CD14-positive monocyte (primary cell): ENCODE measurements at regions not wholly inside any gene's neighbourhood (a gene's known extent, or its start where the extent isn't known, plus 50 kb on each side); places are given as distances from the start of the nearest gene placed in this dataset.

Experiments
- DNase-seq, 3 donors: peaks; one replicate each; pipeline ENCODE4 v3.0.0-alpha.2; 2011 to 2022
- H2AFZ ChIP-seq: 2 replicates; pipeline ENCODE4 v1.6.0; 2012; ENCODE audit warnings: mild to moderate bottlenecking, low read depth, low read length, inconsistent platforms; ENCODE audit not compliant: insufficient read depth, poor library complexity, severe bottlenecking
- H3K27ac ChIP-seq, 2 donors: 1 replicate in 1 of 2; 2 replicates in 1 of 2; pipeline ENCODE4 v1.5.1; 2012 to 2013; ENCODE audit warnings: low read length in 2 of 2, control low read depth in 1 of 2, inconsistent platforms in 1 of 2, low read depth in 1 of 2, mild to moderate bottlenecking in 1 of 2
- H3K27me3 ChIP-seq, 2 donors: one replicate each; pipeline versions ENCODE4 v1.6.0 to v1.6.1; 2011 to 2013; ENCODE audit warnings: low read length in 2 of 2; ENCODE audit not compliant: control insufficient read depth in 2 of 2, insufficient read depth in 2 of 2
- H3K36me3 ChIP-seq, 2 donors: replicated peaks in 1 of 2; 1 replicate in 1 of 2; 2 replicates in 1 of 2; pipeline versions ENCODE4 v1.5.1 to v1.6.1; 2012 to 2013; ENCODE audit warnings: low read length in 2 of 2, control low read depth in 1 of 2, inconsistent platforms in 1 of 2, mild to moderate bottlenecking in 1 of 2; ENCODE audit not compliant: insufficient read depth in 2 of 2, control insufficient read depth in 1 of 2
- H3K4me1 ChIP-seq, 2 donors: 1 replicate in 1 of 2; 2 replicates in 1 of 2; pipeline versions ENCODE4 v1.5.1 to v1.6.1; 2012 to 2013; ENCODE audit warnings: low read length in 2 of 2, control low read depth in 1 of 2, inconsistent platforms in 1 of 2, mild to moderate bottlenecking in 1 of 2, moderate library complexity in 1 of 2; ENCODE audit not compliant: insufficient read depth in 2 of 2, control insufficient read depth in 1 of 2
- H3K4me2 ChIP-seq: replicated peaks from 2 replicates; pipeline ENCODE3; 2012; ENCODE audit warnings: low read length, moderate library complexity, mild to moderate bottlenecking; ENCODE audit not compliant: poor library complexity, severe bottlenecking; ENCODE audit errors: extremely low read depth
- H3K4me3 ChIP-seq, 3 experiments: fragments of 200-600 bp in 1 of 3; sonication (generic) in 1 of 3; replicated peaks in 1 of 3; 1 replicate in 2 of 3; 2 replicates in 1 of 3; pipeline ENCODE4 v1.5.1; 2011 to 2013; ENCODE audit warnings: low read length in 3 of 3, mild to moderate bottlenecking in 3 of 3, control low read depth in 2 of 3, low read depth in 2 of 3, inconsistent platforms in 1 of 3, moderate library complexity in 1 of 3
- H3K79me2 ChIP-seq: 2 replicates; pipeline ENCODE4 v1.6.0; 2012; ENCODE audit warnings: mild to moderate bottlenecking, control low read depth, inconsistent platforms, low read length, moderate library complexity; ENCODE audit not compliant: insufficient read depth
- H3K9ac ChIP-seq: 2 replicates; pipeline ENCODE4 v1.6.0; 2017; ENCODE audit warnings: low read length, mild to moderate bottlenecking; ENCODE audit not compliant: insufficient read depth, poor library complexity, severe bottlenecking
- H3K9me3 ChIP-seq, 2 donors: replicated peaks in 1 of 2; 1 replicate in 1 of 2; 2 replicates in 1 of 2; pipeline versions ENCODE4 v1.5.1 to v1.6.1; 2012 to 2013; ENCODE audit warnings: low read length in 2 of 2, control low read depth in 1 of 2; ENCODE audit not compliant: control insufficient read depth in 1 of 2, insufficient read depth in 1 of 2
- H4K20me1 ChIP-seq: 2 replicates; pipeline ENCODE4 v1.6.0; 2012; ENCODE audit warnings: mild to moderate bottlenecking, low read length, control low read depth, moderate library complexity; ENCODE audit not compliant: insufficient read depth
- H3K27ac Mint-ChIP-seq, 7 donors: one replicate each; pipeline ENCODE4 v1.8.0; 2020; ENCODE audit warnings: mild to moderate bottlenecking in 7 of 7, mixed read lengths in 7 of 7, moderate library complexity in 6 of 7, inconsistent platforms in 2 of 7
- H3K27me3 Mint-ChIP-seq, 3 donors: one replicate each; pipeline ENCODE4 v1.8.0; 2021 to 2022; ENCODE audit warnings: low read depth in 3 of 3, mild to moderate bottlenecking in 3 of 3, mixed read lengths in 3 of 3, moderate library complexity in 3 of 3, inconsistent platforms in 1 of 3
- H3K36me3 Mint-ChIP-seq, 2 donors: one replicate each; pipeline ENCODE4 v1.8.0; 2020; ENCODE audit warnings: mixed read lengths in 2 of 2, inconsistent platforms in 1 of 2, mild to moderate bottlenecking in 1 of 2
- H3K4me1 Mint-ChIP-seq: one replicate; pipeline ENCODE4 v1.8.0; 2020; ENCODE audit warnings: mild to moderate bottlenecking, mixed read lengths
- H3K4me3 Mint-ChIP-seq, 2 donors: one replicate each; pipeline ENCODE4 v1.8.0; 2020; ENCODE audit warnings: mild to moderate bottlenecking in 2 of 2, mixed read lengths in 2 of 2, moderate library complexity in 1 of 2
- H3K9me3 Mint-ChIP-seq, 7 donors: one replicate each; pipeline ENCODE4 v1.8.0; 2020 to 2022; ENCODE audit warnings: mixed read lengths in 7 of 7, mild to moderate bottlenecking in 6 of 7, moderate library complexity in 6 of 7, inconsistent platforms in 2 of 7
- WGBS: methylation state at CpG from one replicate; pipeline ENCODE4 v1.1.5; 2013; ENCODE audit warnings: missing lambda C conversion rate; ENCODE audit not compliant: insufficient coverage; 5-methylcytosine and 5-hydroxymethylcytosine counted together
- intact Hi-C, 2 donors: fragments of 100-400 bp; cut with micrococcal nuclease; formaldehyde crosslinking; loops; one replicate each; pipeline versions ENCODE4 v1.15.0 to v1.15.1; 2023
- TF ChIP-seq, protein P1 (sequence below): fragments of 200-600 bp; IDR thresholded peaks from one replicate; pipeline ENCODE4 v1.8.0; 2022; ENCODE audit warnings: antibody characterized with exemption, mild to moderate bottlenecking

DNA sequence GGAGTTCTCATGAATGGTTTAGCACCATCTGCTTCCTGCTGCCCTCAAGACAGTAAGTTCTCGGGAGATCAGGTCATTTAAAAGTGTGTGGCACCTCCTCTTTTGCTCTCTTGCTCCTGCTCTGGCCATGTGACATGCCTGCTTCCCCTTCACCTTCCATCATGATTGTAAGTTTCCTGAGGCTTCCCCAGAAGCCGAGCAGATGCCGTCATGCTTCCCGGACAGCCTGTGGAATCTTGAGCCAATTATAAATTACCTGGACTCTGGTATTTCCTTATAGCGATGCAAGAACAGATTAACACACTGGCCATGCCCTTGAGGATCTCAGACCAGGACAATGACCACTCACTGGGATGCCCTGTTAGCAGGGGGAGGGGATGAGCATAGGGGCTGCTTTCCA is 212.3 kb downstream of the MATN1 start:
- Histone ChIP-seq H3K4me1 (no peaks in the 10 kb centered on the region), H2AFZ (no peak overlapping the region), H3K4me2 (no peak overlapping the region), H3K9ac (no peak overlapping the region), H3K4me3 (no peak overlapping the region), H3K36me3 (no peaks in the 10 kb centered on the region), H3K79me2 (no peaks in the 10 kb centered on the region), H3K9me3 (no peaks in the 10 kb centered on the region), H3K27ac (no peak overlapping the region), H4K20me1 (no peaks in the 10 kb centered on the region), H3K27me3 (no peaks in the 10 kb centered on the region)
- Mint-ChIP-seq H3K36me3 (no peaks in the 10 kb centered on the region), H3K4me3 (no peak overlapping the region), H3K27me3 (peaks cover 1 to 11% (median 5%) of the 10 kb centered on the region in 3 donors), H3K27ac (peak overlapping the region in 2 of 7 donors; percentile 10 to 25), H3K9me3 (peaks cover 0 to 2% (median 0%) of the 10 kb centered on the region in 7 donors), H3K4me1 (no peaks in the 10 kb centered on the region)
- 74% methylated on average over 3 of the region's 5 CpGs for WGBS
- intact Hi-C loops: no loop called here
- TF ChIP-seq, protein P1, sequence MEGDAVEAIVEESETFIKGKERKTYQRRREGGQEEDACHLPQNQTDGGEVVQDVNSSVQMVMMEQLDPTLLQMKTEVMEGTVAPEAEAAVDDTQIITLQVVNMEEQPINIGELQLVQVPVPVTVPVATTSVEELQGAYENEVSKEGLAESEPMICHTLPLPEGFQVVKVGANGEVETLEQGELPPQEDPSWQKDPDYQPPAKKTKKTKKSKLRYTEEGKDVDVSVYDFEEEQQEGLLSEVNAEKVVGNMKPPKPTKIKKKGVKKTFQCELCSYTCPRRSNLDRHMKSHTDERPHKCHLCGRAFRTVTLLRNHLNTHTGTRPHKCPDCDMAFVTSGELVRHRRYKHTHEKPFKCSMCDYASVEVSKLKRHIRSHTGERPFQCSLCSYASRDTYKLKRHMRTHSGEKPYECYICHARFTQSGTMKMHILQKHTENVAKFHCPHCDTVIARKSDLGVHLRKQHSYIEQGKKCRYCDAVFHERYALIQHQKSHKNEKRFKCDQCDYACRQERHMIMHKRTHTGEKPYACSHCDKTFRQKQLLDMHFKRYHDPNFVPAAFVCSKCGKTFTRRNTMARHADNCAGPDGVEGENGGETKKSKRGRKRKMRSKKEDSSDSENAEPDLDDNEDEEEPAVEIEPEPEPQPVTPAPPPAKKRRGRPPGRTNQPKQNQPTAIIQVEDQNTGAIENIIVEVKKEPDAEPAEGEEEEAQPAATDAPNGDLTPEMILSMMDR: no peak
- no peak for DNase-seq

DNA sequence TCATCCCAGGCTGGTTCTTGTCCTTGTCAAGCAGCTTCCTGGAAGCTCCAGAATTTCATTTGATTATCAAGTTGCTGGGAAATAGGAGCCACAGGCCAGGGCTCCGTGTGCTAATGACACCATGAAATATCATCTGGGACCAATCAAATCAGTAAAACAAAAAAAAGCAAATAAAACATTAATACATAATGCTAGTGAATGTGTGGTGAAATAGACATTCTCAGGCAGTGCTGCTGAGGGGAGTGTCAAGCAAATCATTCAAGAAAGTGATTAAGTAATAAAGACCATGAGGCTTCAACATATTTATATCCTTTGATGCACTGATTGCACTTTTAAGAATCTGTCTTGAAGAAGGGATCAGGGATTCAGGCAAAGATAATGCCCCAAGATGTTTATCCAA is 213.7 kb downstream of the MATN1 start:
- H3K9me3 ChIP-seq: no peaks in the 10 kb centered on the region
- H4K20me1 ChIP-seq: no peaks in the 10 kb centered on the region
- H3K4me3 ChIP-seq: no peak overlapping the region
- no peak overlapping the region for H3K27ac ChIP-seq
- H2AFZ ChIP-seq: no peak overlapping the region
- Mint-ChIP-seq H3K27me3 (peaks cover 1 to 13% (median 5%) of the 10 kb centered on the region in 3 donors), H3K27ac (no peak overlapping the region), H3K9me3 (peaks cover 0 to 2% (median 0%) of the 10 kb centered on the region in 7 donors), H3K36me3 (no peaks in the 10 kb centered on the region), H3K4me1 (no peaks in the 10 kb centered on the region), H3K4me3 (no peak overlapping the region)
- H3K36me3 ChIP-seq: no peaks in the 10 kb centered on the region
- H3K9ac ChIP-seq: no peak overlapping the region
- H3K27me3 ChIP-seq: no peaks in the 10 kb centered on the region
- no peak overlapping the region for H3K4me2 ChIP-seq
- no peak for DNase-seq
- TF ChIP-seq, protein P1: no peak
- no CpG with 5 or more reads among the region's 1 CpG for WGBS
- no peaks in the 10 kb centered on the region for H3K79me2 ChIP-seq
- intact Hi-C loops: no loop called here
- H3K4me1 ChIP-seq: no peaks in the 10 kb centered on the region
